ENCODE measurements at regions not wholly inside any gene's neighbourhood (a gene's known extent, or its start where the extent isn't known, plus 50 kb on each side); places are given as distances from the start of the nearest gene placed in this dataset.
"Not testable (repeated sequence)": the region's sequence is repeated elsewhere in the genome, so short reads cannot be mapped to it uniquely, and the experiment has no call there.

DNA sequence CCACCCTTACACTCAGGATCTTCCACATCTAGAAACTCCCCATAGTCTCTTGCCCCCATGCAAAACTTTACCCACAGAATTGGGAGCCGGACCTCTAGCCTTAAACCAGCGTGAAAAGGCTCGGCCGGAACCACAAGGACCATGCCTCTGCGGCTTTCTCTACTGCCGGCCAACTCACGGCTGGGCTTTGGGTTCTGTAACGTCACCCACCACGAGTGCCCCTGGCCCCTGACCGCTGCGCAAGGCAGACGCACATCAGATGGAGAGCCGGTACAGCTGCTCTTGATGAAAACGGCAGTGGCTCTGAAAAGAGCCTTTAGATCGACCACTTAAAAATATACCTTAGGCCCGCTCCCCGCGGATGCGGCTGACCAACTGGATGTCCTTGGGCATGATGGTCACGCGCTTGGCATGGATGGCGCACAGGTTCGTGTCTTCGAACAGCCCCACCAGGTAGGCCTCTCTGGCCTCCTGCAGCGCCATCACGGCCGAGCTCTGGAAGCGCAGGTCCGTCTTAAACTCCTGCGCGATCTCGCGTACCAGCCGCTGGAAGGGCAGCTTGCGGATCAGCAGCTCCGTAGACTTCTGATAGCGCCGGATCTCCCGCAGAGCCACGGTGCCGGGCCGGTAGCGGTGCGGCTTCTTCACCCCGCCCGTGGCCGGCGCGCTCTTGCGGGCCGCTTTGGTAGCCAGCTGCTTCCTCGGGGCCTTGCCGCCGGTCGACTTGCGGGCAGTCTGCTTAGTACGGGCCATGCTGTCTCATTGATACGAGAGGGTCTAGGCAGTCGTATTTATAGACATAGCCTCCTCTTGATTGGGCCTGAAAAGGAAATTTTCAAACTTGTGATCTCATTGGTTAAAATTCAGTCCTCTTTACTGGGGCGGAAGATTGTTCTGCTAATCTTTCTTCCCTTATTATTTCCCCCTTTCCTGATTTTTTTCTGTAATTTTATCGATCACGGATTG is 66.3 kb downstream of the FAM72C start:
- peak; percentile 31 to 48 for DNase-seq (ENCODE audit: low read depth in 2 of 2)

DNA sequence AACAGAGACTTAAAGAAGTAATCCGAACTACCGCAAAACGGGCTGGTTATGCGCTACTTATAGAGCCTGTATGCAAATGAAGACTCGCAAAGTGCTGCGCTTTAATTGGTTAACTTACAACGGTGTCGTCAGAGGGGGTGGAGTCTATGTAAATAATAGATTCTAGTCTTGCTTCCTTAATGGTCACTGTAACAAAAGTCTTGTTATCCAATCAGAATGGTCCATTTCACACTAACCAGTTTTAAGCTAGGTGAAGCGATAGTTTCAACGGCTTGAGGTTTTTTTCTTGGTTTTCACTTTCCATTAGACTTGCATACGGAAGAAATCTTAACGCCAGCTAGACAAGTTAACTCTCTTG is 67.2 kb downstream of the FAM72C start:
- DNase-seq (ENCODE audit: low read depth in 2 of 2) = not testable (repeated sequence)

DNA sequence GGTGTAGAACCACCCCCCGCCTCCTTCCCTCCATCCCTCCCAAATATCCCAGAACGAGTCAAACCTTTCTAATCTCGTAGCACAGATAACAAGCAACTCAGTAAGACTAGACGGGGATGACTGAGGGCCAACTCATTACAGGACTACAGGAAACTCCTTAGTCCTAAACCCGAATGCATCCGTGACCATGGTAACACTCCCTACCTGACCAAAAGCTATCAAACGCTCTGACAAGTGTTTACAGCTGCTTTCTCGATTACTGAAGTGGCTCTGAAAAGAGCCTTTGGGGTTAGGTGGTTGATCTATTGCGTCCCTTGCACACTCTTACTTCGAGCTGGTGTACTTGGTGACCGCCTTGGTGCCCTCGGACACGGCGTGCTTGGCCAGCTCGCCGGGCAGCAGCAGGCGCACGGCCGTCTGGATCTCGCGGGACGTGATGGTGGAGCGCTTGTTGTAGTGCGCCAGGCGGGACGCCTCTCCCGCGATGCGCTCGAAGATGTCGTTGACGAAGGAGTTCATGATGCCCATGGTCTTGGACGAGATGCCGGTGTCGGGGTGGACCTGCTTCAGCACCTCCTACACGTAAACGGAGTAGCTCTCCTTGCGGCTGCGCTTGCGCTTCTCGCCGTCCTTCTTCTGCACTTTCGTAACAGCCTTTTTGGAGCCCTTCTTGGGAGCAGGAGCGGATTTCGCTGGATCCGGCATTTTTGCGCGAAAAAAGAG is 67.7 kb downstream of the FAM72C start:
- DNase-seq (ENCODE audit: low read depth in 2 of 2) = peak; percentile 3 to 5

DNA sequence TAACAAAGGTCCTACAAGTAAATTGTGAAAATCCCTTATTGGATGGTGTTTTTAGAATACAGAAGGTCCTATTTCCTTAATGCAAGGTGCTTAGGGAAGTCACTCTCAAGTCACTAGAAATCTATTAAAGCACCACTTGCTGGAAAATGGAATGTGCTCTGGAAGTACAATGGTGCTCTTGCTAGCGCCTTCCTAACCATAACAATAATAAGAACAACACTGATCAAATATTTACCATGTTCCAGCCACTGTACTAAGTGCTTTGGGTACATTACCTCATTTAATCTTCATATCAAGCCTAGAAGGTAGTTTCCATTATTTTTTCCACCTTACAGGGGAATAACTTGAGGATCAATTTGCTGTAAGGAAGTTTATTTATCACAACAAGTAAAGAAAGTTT is 75.4 kb downstream of the FAM72C start:
- not testable (repeated sequence) for DNase-seq (ENCODE audit: low read depth in 2 of 2)

DNA sequence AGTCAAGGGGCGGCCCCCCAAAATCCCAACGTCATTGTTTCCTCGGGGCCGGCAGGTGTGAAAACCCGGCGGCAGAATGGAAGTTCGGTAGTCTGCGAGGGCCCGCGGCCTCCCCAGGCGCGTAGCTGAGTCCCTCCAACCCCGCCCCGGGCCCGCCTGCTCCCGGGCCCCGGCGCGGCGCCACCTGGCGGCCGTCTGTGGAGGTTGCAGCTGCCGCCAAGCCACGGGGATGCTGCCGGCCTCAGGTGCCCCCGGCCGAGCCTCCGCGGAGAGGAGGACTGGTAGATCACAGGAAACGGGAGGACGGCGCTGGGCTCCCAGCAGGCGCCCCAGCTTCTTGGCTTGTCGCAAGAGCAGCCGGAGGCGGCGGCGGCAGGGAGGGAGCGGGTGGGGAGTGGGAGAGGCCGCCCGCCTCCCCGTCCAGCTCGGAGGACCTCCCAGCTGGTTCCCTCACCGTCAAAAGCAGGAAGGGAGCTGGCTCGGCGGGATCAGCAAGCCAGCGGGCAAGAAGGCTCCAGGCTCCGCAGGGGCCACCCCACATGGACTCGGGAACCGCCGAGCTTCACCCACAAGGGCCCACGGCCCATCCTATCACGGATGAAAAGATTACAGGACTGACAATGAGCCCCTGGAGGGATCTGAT is 86.7 kb downstream of the FAM72C start:
- DNase-seq (ENCODE audit: low read depth in 2 of 2) = peak; percentile 11 to 13

DNA sequence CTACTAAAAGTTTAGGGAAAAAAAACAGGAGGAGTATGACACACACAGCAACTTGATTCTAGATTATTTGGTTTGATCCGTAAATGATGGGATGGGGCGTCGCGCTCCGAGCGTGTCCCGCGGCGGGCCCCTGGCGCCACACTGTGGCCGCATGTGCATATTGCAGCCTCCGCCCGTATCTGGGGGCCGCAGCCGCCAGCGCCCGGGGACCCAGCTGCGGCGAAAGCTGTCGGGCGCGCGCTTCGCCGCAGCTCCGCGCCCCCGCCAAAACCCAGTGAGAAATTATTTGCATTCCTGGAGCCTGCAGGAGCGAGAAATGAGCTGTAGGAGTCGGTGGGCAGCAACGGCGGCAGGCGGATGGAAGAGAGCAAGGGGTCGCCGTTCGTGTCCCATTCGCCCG is 87.3 kb downstream of the FAM72C start:
- DNase-seq (ENCODE audit: low read depth in 2 of 2) = not testable (repeated sequence)

DNA sequence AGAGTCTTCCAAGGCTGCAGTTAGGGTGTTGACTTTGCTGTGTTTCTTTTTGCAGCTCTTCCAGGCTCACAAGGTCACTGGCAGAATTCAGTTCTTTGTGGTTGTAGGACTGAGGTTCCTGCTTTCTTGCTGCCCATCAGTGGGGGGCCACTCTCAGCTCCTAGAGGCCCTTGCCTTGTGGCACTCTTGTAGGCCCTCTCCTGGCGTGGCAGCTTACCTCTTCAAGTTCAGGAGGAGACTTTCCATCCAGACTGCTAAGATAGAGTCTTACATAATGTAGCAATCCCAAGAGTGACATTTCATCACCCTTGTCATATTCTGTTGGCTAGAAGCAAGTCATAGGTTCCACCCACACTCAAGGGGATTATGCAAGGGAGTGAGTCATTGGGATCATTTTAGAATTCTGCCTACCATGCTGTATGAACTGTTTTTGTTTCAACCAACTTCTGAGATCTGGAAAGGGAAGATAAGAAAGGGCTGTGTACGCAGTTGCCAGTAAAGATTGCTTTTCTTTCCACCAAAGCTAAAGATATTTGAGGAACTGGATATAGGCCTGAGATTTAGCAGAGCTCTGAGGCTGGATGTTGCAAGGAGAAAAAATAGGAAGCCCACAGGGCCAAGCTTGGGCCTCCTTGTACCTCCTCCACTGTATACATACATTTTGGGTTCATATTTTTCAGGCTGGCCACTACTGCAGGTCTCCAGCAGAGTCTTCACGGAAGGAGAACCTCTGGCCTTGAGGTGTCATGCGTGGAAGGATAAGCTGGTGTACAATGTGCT is 91.8 kb downstream of the FAM72C start:
- not testable (repeated sequence) for DNase-seq (ENCODE audit: low read depth in 2 of 2)

DNA sequence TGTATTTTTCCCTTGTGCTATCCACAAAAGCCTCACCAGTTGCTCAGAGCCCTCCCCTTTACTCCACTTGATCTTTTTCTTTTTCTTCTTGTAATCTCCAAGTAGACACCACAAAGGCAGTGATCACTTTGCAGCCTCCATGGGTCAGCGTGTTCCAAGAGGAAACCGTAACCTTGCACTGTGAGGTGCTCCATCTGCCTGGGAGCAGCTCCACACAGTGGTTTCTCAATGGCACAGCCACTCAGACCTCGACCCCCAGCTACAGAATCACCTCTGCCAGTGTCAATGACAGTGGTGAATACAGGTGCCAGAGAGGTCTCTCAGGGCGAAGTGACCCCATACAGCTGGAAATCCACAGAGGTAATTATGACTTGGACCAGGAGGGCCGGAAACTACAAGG is 95.8 kb downstream of the FAM72C start:
- DNase-seq (ENCODE audit: low read depth in 2 of 2) = not testable (repeated sequence)

DNA sequence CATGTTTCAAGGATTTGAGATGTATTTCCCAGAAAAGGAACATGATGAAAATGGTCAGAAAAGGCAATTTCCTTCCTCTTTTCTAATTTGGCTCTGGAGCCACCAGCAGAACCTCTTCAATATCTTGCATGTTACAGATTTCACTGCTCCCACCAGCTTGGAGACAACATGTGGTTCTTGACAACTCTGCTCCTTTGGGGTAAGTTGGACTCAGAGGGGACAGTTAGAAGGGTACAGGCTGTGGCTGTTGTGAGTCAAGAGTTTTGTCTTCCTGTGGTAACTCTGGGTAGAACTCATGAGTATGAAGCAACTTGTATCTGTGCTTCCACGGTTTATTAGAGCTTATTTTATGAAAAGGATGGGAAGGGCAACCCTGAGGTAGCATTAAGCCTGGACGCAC is 97.2 kb downstream of the FAM72C start:
- DNase-seq (ENCODE audit: low read depth in 2 of 2) = not testable (repeated sequence)

DNA sequence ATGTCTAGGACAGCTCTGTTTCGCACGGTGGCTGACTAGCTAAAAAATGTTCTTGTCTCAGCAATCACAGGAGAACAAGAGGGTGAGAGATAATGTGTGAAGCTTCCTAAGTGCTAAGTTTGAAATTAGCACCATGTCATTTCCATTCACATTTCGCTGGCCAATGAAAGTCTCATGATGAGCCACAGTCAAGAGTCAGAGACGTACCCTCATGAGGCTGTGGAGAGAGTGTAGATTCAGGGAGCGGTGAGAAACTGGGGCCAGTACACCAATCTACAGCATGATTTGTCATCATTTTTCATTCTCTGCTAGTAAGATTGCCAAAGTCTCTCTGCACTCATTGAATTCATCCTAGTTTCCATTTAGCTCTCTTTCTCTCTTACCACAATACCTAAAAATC is 98.1 kb downstream of the FAM72C start:
- DNase-seq (ENCODE audit: low read depth in 2 of 2) = not testable (repeated sequence)

DNA sequence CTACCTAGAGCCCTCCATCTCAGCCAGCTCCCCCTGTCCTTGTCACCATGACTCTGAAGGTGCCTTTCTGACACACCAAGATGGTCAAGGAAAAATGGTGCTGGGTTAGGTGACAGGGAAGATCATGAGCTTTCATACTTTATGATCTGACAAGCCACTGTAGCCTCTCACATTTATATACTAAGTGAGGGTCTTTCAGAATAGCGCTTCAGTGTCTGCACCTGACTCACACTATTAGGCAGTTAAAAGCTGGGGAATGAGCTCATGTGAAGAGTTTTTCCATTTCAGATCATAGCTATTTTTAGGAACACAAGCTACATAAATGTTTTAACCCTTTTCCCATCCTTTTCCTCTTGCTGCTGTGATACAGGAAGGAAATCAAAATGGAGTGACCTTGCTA is 101.4 kb downstream of the FAM72C start:
- DNase-seq (ENCODE audit: low read depth in 2 of 2) = not testable (repeated sequence)

DNA sequence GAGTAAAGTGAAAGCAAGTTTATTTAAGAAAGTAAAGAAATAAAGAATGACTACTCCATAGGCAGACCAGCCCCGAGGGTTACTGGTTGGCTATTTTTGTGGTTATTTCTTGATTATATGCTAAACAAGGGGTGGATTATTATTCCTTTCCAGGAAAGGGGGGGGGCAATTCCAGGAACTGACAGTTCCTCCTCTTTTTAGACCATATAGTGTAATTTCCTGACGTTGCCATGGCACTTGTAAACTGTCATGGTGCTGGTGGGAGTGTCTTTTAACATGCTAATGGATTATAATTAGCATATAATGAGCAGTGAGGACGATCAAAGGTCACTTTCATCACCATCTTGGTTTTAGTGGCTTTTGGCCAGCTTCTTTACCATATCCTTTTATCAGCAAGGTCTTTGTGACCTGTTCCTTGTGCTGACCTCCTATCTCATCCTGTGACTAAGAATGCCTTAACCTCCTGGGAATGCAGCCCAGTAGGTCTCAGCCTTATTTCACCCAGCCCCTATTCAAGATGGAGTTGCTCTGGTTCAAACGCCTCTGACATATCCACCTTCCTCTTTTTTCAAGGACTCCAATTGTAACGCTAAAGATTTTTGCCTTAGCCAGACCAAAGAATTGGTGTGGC is 104.1 kb downstream of the FAM72C start:
- not testable (repeated sequence) for DNase-seq (ENCODE audit: low read depth in 2 of 2)

DNA sequence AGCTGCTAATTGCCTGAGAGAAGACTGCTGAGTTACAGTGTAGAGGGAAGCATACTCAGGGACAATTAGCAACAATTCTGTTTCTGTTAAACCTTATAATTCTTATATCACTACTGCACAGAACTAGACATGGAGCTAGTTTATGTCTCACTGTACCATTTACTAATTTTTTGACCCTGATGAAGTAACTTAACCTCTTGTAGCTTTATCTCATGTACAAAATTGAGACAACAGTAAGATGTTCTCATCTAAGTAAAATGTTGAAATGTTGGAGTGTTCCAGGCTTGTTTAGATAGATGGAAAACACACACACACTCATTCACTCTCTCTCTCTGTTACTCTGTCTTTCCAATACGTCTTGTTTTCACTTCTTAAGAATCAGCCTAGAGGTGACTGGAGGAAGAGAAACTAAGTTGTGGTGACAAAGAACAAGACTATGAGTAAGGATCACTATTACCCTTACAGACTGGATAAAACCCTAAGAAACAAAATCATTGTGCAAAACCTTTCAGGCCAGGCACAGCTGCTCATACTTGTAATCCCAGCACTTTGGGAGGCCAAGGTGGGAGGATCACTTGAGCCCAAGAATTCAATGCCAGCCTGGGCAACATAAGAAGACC is 107.8 kb downstream of the FAM72C start:
- not testable (repeated sequence) for DNase-seq (ENCODE audit: low read depth in 2 of 2)

DNA sequence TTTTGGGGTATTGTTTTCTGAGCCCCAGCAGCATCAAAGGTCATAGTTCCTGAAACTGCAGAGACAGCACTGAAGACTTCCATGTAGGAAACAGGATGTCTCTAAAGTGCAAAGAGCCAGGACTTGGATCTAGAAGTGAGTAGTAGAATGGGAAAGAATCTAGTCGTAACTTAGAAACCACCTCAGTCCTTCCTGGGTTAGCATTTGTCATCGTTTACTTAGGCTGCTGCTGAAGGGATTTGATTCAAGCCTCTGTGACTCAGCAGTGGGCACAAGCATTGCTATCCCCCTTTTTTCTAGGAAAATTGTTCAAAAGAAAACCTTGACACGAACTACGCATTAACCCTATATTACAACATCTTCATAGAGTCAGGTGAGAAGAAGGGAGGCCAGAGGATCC is 109.1 kb downstream of the FAM72C start:
- not testable (repeated sequence) for DNase-seq (ENCODE audit: low read depth in 2 of 2)

DNA sequence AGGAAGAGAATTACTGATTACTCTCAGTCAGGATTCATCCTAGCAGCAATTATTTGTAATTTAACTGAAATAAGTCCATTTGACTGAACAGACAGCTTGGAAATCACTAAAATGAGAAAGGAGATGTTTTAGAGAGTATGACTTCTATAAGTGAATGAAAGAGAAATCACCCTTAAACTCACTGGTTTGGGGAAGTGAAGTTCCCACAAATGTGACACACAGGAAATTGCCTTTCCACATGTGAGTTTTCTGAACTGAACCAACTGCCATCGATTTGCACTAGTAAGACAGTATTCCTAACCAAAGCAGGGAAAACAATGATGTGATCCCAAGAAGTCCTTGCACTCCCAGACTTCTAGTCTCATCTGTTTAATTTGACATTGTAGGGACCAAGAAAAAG is 110.5 kb downstream of the FAM72C start:
- DNase-seq (ENCODE audit: low read depth in 2 of 2) = not testable (repeated sequence)

DNA sequence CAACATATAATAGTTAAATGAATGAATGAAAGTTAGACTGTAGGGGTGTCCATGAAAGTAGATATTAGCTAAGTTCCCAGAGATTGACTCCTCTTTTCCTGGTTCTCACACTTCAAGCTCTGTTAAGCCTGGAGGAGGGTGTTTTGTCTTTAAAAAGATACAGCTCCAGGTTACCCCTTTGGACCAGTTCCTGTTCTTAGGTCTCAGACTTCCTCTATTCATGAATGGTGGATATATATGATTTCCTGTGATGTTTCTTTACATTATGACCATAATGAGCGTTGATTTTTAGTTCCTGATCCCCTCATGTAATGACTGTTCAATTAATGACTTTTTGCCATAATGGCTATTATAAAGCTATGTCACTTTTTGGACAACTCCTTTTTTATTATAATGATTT is 115.9 kb downstream of the FAM72C start:
- not testable (repeated sequence) for DNase-seq (ENCODE audit: low read depth in 2 of 2)

DNA sequence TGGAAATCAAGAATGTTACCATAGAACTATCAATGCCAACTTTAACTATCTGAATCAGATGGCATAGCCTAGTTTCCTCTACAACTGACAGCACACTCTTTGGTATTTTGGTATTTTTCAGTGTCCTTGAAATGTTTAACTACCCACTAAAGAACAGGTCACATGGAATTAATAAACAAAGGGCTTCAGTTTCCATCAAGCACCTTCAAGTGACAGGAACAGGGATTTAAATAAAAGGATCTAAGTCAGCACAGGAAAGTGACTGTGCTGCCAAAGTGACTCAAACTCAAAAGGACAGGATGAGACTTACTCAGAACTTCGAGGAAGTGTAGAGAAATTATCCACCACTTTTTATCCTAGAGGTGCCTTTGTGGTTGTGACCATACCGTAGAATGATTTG is 117.7 kb downstream of the FAM72C start:
- DNase-seq (ENCODE audit: low read depth in 2 of 2) = not testable (repeated sequence)

DNA sequence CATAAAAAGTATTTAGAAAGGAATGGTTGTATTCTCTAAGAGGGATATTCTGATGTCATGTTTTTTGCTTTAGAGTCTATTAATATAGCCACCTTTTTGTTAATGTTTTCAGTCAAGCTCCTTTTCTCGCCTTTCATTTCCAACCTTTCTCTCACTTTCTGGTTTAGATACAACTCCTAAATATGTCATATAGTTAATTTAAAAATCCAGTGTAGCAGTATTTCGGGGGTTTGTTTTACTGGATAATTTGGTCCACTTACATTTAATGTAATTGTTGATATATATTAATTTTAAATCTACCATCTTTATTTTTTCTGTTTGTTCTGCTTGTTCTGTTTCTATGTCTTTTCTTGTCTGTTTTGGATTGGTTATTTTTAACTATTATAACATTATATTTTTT is 121.1 kb downstream of the FAM72C start:
- DNase-seq (ENCODE audit: low read depth in 2 of 2) = not testable (repeated sequence)

DNA sequence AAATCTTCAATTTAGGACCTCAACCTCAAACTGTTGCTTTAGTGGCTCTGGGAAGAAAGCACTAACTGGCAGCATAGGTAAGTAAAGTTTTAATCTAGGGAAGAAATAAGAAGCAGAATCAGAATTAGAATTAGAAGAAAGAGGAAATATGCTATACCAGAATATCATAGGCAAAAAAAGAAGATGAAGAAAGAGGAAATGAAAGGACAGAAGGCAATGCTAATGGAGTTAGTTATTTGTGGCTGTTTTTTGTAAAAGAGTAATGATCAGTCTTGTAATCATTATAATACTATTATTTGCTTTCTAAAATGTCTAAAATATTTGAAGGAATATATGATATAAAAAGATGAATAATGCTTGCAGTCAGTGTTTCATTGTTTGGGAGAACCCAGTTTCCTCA is 122.9 kb downstream of the FAM72C start:
- not testable (repeated sequence) for DNase-seq (ENCODE audit: low read depth in 2 of 2)

DNA sequence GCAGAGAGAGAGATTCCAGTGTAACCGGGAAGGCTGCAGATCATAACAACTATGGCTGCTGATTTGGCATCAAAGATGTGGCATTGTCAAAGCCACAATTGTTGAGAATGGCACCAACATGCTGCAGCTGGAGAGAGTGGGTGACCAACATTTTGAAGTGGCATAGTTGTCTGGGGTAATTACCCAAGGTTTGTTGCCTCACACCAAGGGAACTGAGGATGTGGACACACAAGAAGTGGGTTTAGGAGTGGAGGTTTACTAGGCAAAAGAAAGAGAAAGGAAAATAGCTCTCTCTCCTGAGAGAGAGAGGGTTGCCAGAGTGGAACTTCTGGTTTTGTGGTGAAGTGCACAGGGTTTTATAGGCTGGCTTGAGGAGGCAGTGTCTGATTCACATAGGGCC is 126.6 kb downstream of the FAM72C start:
- not testable (repeated sequence) for DNase-seq (ENCODE audit: low read depth in 2 of 2)

DNA sequence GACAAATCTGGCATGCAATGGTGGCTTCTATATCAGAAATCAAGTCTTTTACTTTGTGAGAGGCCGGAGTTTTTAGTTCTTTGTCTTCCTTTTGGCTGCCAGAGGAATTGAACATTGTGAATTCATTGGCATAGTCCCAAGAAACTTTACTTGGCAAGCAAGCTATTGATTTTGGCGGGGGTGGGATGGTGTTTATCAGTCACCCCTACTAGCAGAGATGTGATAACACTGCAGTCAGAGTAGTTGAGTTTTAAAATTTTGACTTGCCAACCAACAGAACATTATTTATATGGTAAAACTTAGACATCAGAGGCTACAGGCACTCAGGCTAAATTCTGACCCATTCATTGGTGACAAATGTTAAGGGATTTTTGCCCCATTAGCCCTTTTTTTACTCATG is 129.7 kb downstream of the FAM72C start:
- DNase-seq (ENCODE audit: low read depth in 2 of 2) = not testable (repeated sequence)

All from fibroblast of skin of left quadriceps (primary cell).